Ishikawa (cell line): ENCODE measurements at regions not wholly inside any gene's neighbourhood (a gene's known extent, or its start where the extent isn't known, plus 50 kb on each side); places are given as distances from the start of the nearest gene placed in this dataset.

Source experiments
- CEBPB ChIP-seq: IDR thresholded peaks from 2 replicates; pipeline ENCODE4 v1.6.1; 2012
- FOXM1 ChIP-seq: IDR thresholded peaks from 2 replicates; pipeline ENCODE4 v1.6.1; 2012; ENCODE audit warnings: low read depth, borderline replicate concordance
- MAX ChIP-seq: IDR thresholded peaks from 2 replicates; pipeline ENCODE4 v1.6.1; 2012
- RAD21 ChIP-seq: IDR thresholded peaks from 2 replicates; pipeline ENCODE4 v1.6.1; 2012; ENCODE audit warnings: low read depth
- TAF1 ChIP-seq: IDR thresholded peaks from 2 replicates; pipeline ENCODE4 v1.6.1; 2012; ENCODE audit warnings: low read depth, mild to moderate bottlenecking

GRCh38 chr10:131011936-131012640 is 299.4 kb downstream of the TCERG1L start:
- no peak for TF ChIP-seq TAF1
- no peak for TF ChIP-seq MAX
- no peak for TF ChIP-seq FOXM1
- TF ChIP-seq CEBPB, result no peak
- TF ChIP-seq RAD21, result no peak
